ENCODE measurements at regions not wholly inside any gene's neighbourhood (a gene's known extent, or its start where the extent isn't known, plus 50 kb on each side); places are given as distances from the start of the nearest gene placed in this dataset.

DNA sequence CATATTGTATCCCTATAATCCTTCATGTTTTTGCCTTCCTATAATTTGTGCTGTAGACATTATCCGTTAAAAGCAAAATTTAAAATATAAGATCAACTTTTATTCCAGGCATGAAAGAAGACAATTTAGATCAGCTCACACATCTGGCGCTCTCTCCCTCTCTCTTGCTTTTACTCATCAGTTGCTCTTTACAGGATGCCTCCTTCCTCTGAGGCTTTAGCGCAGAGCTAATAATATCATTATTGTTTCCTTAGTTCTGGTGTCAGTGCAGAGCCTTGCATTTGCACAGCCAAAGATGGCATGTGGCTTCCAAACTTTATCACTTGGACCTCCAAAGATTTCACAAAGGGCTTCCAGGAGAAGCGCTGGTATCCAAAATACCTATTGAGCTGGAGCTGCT, 295.1 kb downstream of the FGF9 start:
- Histone ChIP-seq H3K27me3 (no peaks in the 10 kb centered on the region), H3K36me3 (no peaks in the 10 kb centered on the region), H3K9me3 (peaks cover 0 to 7% of the 10 kb centered on the region in 2 donors), H3K27ac (no peak overlapping the region), H3K4me3 (no peak overlapping the region), H3K4me1 (no peaks in the 10 kb centered on the region)
- TF ChIP-seq, protein P1, sequence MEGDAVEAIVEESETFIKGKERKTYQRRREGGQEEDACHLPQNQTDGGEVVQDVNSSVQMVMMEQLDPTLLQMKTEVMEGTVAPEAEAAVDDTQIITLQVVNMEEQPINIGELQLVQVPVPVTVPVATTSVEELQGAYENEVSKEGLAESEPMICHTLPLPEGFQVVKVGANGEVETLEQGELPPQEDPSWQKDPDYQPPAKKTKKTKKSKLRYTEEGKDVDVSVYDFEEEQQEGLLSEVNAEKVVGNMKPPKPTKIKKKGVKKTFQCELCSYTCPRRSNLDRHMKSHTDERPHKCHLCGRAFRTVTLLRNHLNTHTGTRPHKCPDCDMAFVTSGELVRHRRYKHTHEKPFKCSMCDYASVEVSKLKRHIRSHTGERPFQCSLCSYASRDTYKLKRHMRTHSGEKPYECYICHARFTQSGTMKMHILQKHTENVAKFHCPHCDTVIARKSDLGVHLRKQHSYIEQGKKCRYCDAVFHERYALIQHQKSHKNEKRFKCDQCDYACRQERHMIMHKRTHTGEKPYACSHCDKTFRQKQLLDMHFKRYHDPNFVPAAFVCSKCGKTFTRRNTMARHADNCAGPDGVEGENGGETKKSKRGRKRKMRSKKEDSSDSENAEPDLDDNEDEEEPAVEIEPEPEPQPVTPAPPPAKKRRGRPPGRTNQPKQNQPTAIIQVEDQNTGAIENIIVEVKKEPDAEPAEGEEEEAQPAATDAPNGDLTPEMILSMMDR (IDR thresholded peaks at IDR 0.05): no peak
- DNase-seq (ENCODE audit: low spot score): no peak

DNA sequence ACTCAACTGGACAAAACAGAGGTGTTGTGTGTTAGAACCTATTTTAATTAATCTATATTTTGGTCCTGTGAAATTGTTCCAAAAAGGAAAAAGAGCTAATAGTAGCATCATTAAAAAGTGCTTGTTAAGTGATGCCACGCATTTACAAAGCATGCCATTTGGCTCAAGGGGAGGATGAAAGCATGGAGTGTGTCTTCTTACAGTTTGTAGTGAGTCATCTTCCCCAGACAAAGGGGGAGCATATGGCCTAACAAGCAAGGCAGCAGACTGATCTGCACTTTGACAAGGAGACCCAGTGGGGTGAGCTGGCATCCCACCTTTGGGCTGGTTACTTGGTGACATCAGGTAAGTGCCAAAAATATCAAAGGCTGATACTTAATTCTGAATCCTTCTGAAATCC, 297.0 kb downstream of the FGF9 start:
- TF ChIP-seq, protein P1 (IDR thresholded peaks at IDR 0.05): no peak
- H3K36me3 ChIP-seq: no peaks in the 10 kb centered on the region
- DNase-seq (ENCODE audit: low spot score): no peak
- no peaks in the 10 kb centered on the region for H3K4me1 ChIP-seq
- no peaks in the 10 kb centered on the region for H3K27me3 ChIP-seq
- no peak overlapping the region for H3K4me3 ChIP-seq
- H3K27ac ChIP-seq: no peak overlapping the region
- H3K9me3 ChIP-seq: no peaks in the 10 kb centered on the region

GRCh38 chr13:21970172-21970571, 299.3 kb downstream of the FGF9 start:
- Histone ChIP-seq H3K27ac (no peak overlapping the region), H3K4me1 (no peaks in the 10 kb centered on the region), H3K36me3 (no peaks in the 10 kb centered on the region), H3K9me3 (no peaks in the 10 kb centered on the region), H3K27me3 (no peaks in the 10 kb centered on the region), H3K4me3 (no peak overlapping the region)
- TF ChIP-seq, protein P1 (IDR thresholded peaks at IDR 0.05): no peak
- no peak for DNase-seq (ENCODE audit: low spot score)

- TF ChIP-seq, protein P1 (IDR thresholded peaks at IDR 0.05): no peak
- Histone ChIP-seq H3K27ac (no peak overlapping the region), H3K4me3 (no peak overlapping the region), H3K4me1 (no peaks in the 10 kb centered on the region), H3K27me3 (no peaks in the 10 kb centered on the region), H3K36me3 (no peaks in the 10 kb centered on the region), H3K9me3 (no peaks in the 10 kb centered on the region)
- DNase-seq (ENCODE audit: low spot score): no peak
These were observed 300.0 kb downstream of the FGF9 start for GRCh38 chr13:21970918-21971317.

DNA sequence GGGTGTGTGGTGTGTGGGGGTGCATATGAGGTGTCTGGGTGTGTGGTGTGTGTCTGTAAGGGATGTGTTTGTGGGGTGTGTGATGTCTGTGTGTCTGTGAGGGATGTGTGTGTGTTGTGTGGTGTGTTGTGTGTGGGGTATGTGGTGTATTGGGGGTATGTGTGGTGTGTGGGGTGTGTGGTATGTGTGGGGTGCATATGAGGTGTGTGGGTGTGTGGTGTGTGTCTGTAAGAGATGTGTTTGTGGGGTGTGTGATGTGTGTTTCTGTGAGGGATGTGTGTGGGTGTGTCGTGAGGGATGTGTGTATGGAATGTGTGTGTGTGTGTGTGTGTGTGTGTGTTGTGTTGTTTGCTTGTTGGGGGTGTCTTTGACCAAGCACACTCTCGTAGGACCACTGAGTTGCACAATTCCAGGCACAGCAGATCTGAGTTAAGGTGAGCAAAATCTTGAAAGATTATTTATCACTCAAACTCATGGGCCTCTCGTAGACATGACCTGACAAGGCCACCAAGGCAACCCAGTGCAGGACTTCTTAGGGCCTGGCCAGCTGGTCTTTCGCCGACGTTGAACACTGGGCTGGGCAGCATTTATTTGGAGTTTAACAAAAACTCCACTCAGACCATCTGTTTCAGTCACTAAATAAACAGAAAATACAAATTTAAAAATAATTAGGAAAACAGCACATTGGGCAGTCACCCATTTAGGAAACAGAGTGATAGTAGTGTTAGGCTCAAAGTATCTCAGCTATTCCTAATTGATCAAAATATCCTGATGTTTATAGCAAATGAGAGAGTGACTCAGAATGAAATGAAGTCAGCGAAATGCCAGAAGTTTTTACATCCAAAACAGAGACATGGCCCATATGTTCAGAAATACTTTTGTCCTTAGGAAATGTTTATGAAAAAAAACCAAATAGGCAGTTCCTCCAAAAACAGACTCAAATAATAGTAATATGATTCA, 301.1 kb downstream of the FGF9 start:
- no peak for DNase-seq (ENCODE audit: low spot score)
- Histone ChIP-seq H3K36me3 (no peaks in the 10 kb centered on the region), H3K27ac (peak overlapping the region in 1 of 2 donors; percentile 19), H3K4me1 (no peaks in the 10 kb centered on the region), H3K27me3 (no peaks in the 10 kb centered on the region), H3K4me3 (no peak overlapping the region), H3K9me3 (no peaks in the 10 kb centered on the region)
- TF ChIP-seq, protein P1 (IDR thresholded peaks at IDR 0.05): no peak

Data from right atrium auricular region (tissue), 2 donors.